Heart right ventricle (tissue), 16 donors: ENCODE measurements at regions not wholly inside any gene's neighbourhood (a gene's known extent, or its start where the extent isn't known, plus 50 kb on each side); places are given as distances from the start of the nearest gene placed in this dataset.
"Not testable (repeated sequence)": the region's sequence is repeated elsewhere in the genome, so short reads cannot be mapped to it uniquely, and the experiment has no call there.

Experiments used
- ATAC-seq, 8 donors: fragments of 200-7000 bp; cut with Tn5 transposase; one replicate each; pipeline ENCODE4 v1.9.1; 2020; ENCODE audit warnings: mild to moderate bottlenecking in 8 of 8, moderate library complexity in 8 of 8, moderate number of reproducible peaks in 1 of 8
- DNase-seq, 2 donors: peaks; one replicate each; pipeline ENCODE4 v3.0.0-alpha.2; 2020
- H3K27ac ChIP-seq, 10 donors: fragments of 200-600 bp; sonication (generic) in 2 of 10; one replicate each; pipeline versions ENCODE4 v1.5.0 to v1.8.0; 2020 to 2022; ENCODE audit warnings: mild to moderate bottlenecking in 3 of 10
- H3K27me3 ChIP-seq, 7 donors: fragments of 200-600 bp; one replicate each; pipeline ENCODE4 v1.8.0; 2021 to 2022; ENCODE audit warnings: mild to moderate bottlenecking in 2 of 7
- H3K36me3 ChIP-seq, 9 donors: fragments of 200-600 bp; sonication (generic) in 1 of 9; one replicate each; pipeline versions ENCODE4 v1.5.0 to v1.8.0; 2020 to 2022; ENCODE audit warnings: mild to moderate bottlenecking in 2 of 9
- H3K4me1 ChIP-seq, 9 donors: fragments of 200-600 bp; sonication (generic) in 1 of 9; one replicate each; pipeline versions ENCODE4 v1.5.0 to v1.8.0; 2020 to 2022; ENCODE audit warnings: mild to moderate bottlenecking in 4 of 9
- H3K4me3 ChIP-seq, 10 donors: fragments of 200-600 bp; sonication (generic) in 2 of 10; one replicate each; pipeline versions ENCODE4 v1.5.0 to v1.8.0; 2020 to 2022; ENCODE audit warnings: mild to moderate bottlenecking in 7 of 10, moderate library complexity in 2 of 10
- H3K9me3 ChIP-seq, 11 donors: fragments of 200-600 bp in 10 of 11; sonication (generic) in 2 of 11; one replicate each; pipeline versions ENCODE4 v1.5.0 to v1.8.0; 2013 to 2022; ENCODE audit warnings: mild to moderate bottlenecking in 2 of 11, control low read depth in 1 of 11, moderate library complexity in 1 of 11
- WGBS, 2 donors: extraction: QIAGEN DNeasy Blood & Tissue Kit; methylation state at CpG; one replicate each; pipeline ENCODE4 v1.1.7; 2013; ENCODE audit warnings: inconsistent platforms in 1 of 2; 5-methylcytosine and 5-hydroxymethylcytosine counted together
- intact Hi-C, 10 donors: fragments of 100-400 bp; cut with DNase I; formaldehyde crosslinking; loops; one replicate each; pipeline versions ENCODE4 v1.11.1 to v1.14.2; 2022
- TF ChIP-seq, protein P1 (sequence below), 9 donors: fragments of 200-600 bp; sonication (generic) in 2 of 9; IDR thresholded peaks; one replicate each; pipeline versions ENCODE4 v1.5.0 to v1.8.0; 2021 to 2022; ENCODE audit warnings: antibody characterized with exemption in 9 of 9, mild to moderate bottlenecking in 5 of 9, moderate library complexity in 1 of 9
- donor health status: Arrhythmogenic right ventricular cardiomyopathy.
- donor health status: ischemic (EF 13 %, LVEDD 7.1; RV severe dilation, severe dysfunction).
- donor health status: healthy with polysubstance abuse.
- donor health status: DM: no; HTN: yes; CAD: no.
- donor health status: DM: no; HTN: no; CAD: no.
- donor health status: ischemic (EF 25% LVEDD 6.9; RV normal size, moderate dysfunction).
- donor health status: ischemic (EF 25% LVEDD 5.7; RV mildly dilated, moderate dysfunction).
- donor health status: healthy.
- donor health status: DM: yes; HTN: yes; CAD: no.
- donor health status: Ischemic cardiomyopathy.
- donor health status: ischemic (EF 35%, LVEDD 5.7; RV mildly dilated, moderate dysfunction).
- donor health status: nonischemic (EF 11% LVEDD 7.7; RV severe dilation, severe dysfunction).
- donor health status: DM: yes; HTN: yes; CAD: no.
- donor health status: PGD.
- donor health status: ischemic (EF 29% LVEDD 5.4; RV normal size, mild dysfunction).
- donor health status: nonischemic (EF 23%, LVEDD 6.1; RV moderate dilation, normal function).

- intact Hi-C loops: no loop called here
- DNase-seq: no peak
- Histone ChIP-seq H3K36me3 (no peaks in the 10 kb centered on the region), H3K9me3 (peaks cover 0 to 17% (median 0%) of the 10 kb centered on the region in 11 donors), H3K4me1 (no peaks in the 10 kb centered on the region), H3K27ac (no peak overlapping the region), H3K27me3 (no peaks in the 10 kb centered on the region), H3K4me3 (no peak overlapping the region)
- TF ChIP-seq, protein P1, sequence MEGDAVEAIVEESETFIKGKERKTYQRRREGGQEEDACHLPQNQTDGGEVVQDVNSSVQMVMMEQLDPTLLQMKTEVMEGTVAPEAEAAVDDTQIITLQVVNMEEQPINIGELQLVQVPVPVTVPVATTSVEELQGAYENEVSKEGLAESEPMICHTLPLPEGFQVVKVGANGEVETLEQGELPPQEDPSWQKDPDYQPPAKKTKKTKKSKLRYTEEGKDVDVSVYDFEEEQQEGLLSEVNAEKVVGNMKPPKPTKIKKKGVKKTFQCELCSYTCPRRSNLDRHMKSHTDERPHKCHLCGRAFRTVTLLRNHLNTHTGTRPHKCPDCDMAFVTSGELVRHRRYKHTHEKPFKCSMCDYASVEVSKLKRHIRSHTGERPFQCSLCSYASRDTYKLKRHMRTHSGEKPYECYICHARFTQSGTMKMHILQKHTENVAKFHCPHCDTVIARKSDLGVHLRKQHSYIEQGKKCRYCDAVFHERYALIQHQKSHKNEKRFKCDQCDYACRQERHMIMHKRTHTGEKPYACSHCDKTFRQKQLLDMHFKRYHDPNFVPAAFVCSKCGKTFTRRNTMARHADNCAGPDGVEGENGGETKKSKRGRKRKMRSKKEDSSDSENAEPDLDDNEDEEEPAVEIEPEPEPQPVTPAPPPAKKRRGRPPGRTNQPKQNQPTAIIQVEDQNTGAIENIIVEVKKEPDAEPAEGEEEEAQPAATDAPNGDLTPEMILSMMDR (IDR thresholded peaks at IDR 0.05): no peak
- ATAC-seq: no peak
- 47 to 49% methylated on average over 4 of the region's 4 CpGs for WGBS, 2 donors
These were observed 1306.2 kb upstream of the PCDH20 start for GRCh38 chr13:62721893-62722292.

GRCh38 chr13:62711948-62712347, 1296.3 kb upstream of the PCDH20 start:
- DNase-seq, intact Hi-C loops, H3K27ac ChIP-seq, ATAC-seq, H3K4me3 ChIP-seq, H3K27me3 ChIP-seq, H3K4me1 ChIP-seq, H3K36me3 ChIP-seq: not testable (repeated sequence)
- H3K9me3 ChIP-seq: peaks cover 0 to 28% (median 0%) of the 10 kb centered on the region in 11 donors
- 88 to 90% methylated on average over 7 of the region's 7 CpGs for WGBS, 2 donors

- DNase-seq (no peak), ATAC-seq (no peak)
- no peaks in the 10 kb centered on the region for H3K4me1 ChIP-seq
- H3K27me3 ChIP-seq: no peaks in the 10 kb centered on the region
- TF ChIP-seq, protein P1 (IDR thresholded peaks at IDR 0.05): no peak
- intact Hi-C loops: no loop called here
- H3K36me3 ChIP-seq: no peaks in the 10 kb centered on the region
- no peak overlapping the region for H3K4me3 ChIP-seq
- WGBS, 2 donors: 53 to 61% methylated on average over 1 of the region's 1 CpG
- peaks cover 0 to 28% (median 0%) of the 10 kb centered on the region in 11 donors for H3K9me3 ChIP-seq
- no peak overlapping the region for H3K27ac ChIP-seq
These were observed 1295.1 kb upstream of the PCDH20 start for GRCh38 chr13:62710787-62711186.

- peaks cover 0 to 17% (median 0%) of the 10 kb centered on the region in 11 donors for H3K9me3 ChIP-seq
- H3K27ac ChIP-seq: no peak overlapping the region
- H3K4me3 ChIP-seq: no peak overlapping the region
- H3K4me1 ChIP-seq: no peaks in the 10 kb centered on the region
- H3K36me3 ChIP-seq: no peaks in the 10 kb centered on the region
- TF ChIP-seq, protein P1 (IDR thresholded peaks at IDR 0.05): no peak
- WGBS, 2 donors: 77 to 88% methylated on average over 3 of the region's 3 CpGs
- no peak for DNase-seq
- ATAC-seq: no peak
- H3K27me3 ChIP-seq: no peaks in the 10 kb centered on the region
- intact Hi-C loops: no loop called here
These were observed 1290.4 kb upstream of the PCDH20 start for GRCh38 chr13:62706048-62706447.

GRCh38 chr13:62704875-62705274, 1289.2 kb upstream of the PCDH20 start:
- Histone ChIP-seq H3K4me1 (no peaks in the 10 kb centered on the region), H3K36me3 (no peaks in the 10 kb centered on the region), H3K9me3 (peaks cover 0 to 14% (median 0%) of the 10 kb centered on the region in 11 donors), H3K4me3 (no peak overlapping the region), H3K27ac (no peak overlapping the region), H3K27me3 (no peaks in the 10 kb centered on the region)
- DNase-seq (no peak), ATAC-seq (no peak)
- intact Hi-C loops: no loop called here
- TF ChIP-seq, protein P1 (IDR thresholded peaks at IDR 0.05): no peak
